ENCODE measurements at regions not wholly inside any gene's neighbourhood (a gene's known extent, or its start where the extent isn't known, plus 50 kb on each side); places are given as distances from the start of the nearest gene placed in this dataset.

DNA sequence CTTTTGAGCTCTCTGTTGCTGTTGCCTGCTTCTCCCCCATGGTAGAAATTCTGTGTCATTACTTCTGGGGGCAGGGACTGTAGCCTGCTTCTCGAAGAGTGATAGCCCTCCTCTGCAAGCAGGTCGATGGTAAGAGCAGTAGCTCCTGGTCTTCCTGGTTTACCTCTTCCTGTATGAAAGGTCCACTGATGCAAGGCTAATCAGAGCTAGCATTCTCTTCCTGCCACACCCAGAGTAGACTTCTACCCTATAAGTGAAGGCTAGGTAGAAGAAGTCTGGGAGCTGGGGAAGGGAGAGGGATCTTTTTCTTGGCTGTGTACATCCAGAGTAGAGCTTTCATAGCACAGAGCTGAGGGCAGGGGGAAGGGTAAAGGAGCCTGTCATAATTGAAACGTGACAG, 357.0 kb downstream of the SQOR start:
- TF ChIP-seq FOXP2 (optimal IDR thresholded peaks at IDR 0.05; ENCODE audit: borderline replicate concordance, extremely low read depth, extremely low read length, insufficient read depth): no peak
- no peak for TF ChIP-seq TAF1 (IDR thresholded peaks at IDR 0.05; ENCODE audit: borderline replicate concordance, insufficient read depth, low read length)
- TF ChIP-seq, protein P1, sequence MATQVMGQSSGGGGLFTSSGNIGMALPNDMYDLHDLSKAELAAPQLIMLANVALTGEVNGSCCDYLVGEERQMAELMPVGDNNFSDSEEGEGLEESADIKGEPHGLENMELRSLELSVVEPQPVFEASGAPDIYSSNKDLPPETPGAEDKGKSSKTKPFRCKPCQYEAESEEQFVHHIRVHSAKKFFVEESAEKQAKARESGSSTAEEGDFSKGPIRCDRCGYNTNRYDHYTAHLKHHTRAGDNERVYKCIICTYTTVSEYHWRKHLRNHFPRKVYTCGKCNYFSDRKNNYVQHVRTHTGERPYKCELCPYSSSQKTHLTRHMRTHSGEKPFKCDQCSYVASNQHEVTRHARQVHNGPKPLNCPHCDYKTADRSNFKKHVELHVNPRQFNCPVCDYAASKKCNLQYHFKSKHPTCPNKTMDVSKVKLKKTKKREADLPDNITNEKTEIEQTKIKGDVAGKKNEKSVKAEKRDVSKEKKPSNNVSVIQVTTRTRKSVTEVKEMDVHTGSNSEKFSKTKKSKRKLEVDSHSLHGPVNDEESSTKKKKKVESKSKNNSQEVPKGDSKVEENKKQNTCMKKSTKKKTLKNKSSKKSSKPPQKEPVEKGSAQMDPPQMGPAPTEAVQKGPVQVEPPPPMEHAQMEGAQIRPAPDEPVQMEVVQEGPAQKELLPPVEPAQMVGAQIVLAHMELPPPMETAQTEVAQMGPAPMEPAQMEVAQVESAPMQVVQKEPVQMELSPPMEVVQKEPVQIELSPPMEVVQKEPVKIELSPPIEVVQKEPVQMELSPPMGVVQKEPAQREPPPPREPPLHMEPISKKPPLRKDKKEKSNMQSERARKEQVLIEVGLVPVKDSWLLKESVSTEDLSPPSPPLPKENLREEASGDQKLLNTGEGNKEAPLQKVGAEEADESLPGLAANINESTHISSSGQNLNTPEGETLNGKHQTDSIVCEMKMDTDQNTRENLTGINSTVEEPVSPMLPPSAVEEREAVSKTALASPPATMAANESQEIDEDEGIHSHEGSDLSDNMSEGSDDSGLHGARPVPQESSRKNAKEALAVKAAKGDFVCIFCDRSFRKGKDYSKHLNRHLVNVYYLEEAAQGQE (IDR thresholded peaks at IDR 0.05; ENCODE audit: insufficient read depth in 1 of 2, low read depth in 2 of 2, low read length in 2 of 2): no peak
- TF ChIP-seq SIN3A (IDR thresholded peaks at IDR 0.05; ENCODE audit: borderline replicate concordance, insufficient read depth, low read length): no peak
- no peak for TF ChIP-seq POLR2AphosphoS5 (IDR thresholded peaks at IDR 0.05; ENCODE audit: low read depth, low read length)

DNA sequence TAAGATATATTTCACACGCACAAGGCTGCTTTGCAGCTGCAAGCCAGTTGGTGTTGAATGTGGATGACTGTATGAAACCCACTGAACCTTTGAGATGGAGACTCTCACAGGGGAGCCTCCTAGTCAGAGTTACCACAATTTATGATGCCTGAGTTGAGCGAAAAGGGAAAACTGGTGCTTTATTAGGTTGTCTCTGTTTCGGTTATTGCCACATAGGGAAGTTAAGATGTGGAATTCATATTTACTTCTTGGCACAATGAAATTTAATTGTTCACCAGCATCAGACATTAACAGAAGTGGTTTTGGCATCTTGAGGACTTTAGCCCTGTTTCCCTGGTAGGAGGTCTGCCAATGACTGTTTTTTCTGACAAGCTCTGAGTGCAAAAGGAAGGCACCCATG, 358.2 kb downstream of the SQOR start:
- TF ChIP-seq TAF1 (IDR thresholded peaks at IDR 0.05; ENCODE audit: borderline replicate concordance, insufficient read depth, low read length) (no peak), FOXP2 (optimal IDR thresholded peaks at IDR 0.05; ENCODE audit: borderline replicate concordance, extremely low read depth, extremely low read length, insufficient read depth) (no peak), SIN3A (IDR thresholded peaks at IDR 0.05; ENCODE audit: borderline replicate concordance, insufficient read depth, low read length) (no peak), POLR2AphosphoS5 (IDR thresholded peaks at IDR 0.05; ENCODE audit: low read depth, low read length) (no peak)
- TF ChIP-seq, protein P1 (IDR thresholded peaks at IDR 0.05; ENCODE audit: insufficient read depth in 1 of 2, low read depth in 2 of 2, low read length in 2 of 2): no peak

DNA sequence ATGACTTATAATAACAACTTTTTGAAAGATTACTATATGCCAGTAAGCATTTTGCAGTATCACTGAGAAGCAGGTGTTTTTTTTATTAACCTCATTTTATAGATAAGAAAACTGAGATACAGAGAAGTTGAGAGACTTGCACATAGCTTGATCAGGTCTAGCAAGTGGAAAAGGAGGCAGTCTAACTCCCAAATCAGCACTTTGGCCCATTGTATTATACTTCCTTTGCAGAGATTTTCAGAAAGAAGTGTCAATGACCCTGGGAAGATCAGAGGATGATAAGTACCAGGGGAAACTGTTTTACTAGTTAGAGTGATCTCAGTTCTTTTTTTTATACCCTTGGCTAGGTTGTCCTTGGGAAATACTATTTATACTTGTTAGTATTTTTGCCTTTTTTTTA, 358.7 kb downstream of the SQOR start:
- no peak for TF ChIP-seq SIN3A (IDR thresholded peaks at IDR 0.05; ENCODE audit: borderline replicate concordance, insufficient read depth, low read length)
- no peak for TF ChIP-seq POLR2AphosphoS5 (IDR thresholded peaks at IDR 0.05; ENCODE audit: low read depth, low read length)
- TF ChIP-seq FOXP2 (optimal IDR thresholded peaks at IDR 0.05; ENCODE audit: borderline replicate concordance, extremely low read depth, extremely low read length, insufficient read depth): no peak
- TF ChIP-seq, protein P1 (IDR thresholded peaks at IDR 0.05; ENCODE audit: insufficient read depth in 1 of 2, low read depth in 2 of 2, low read length in 2 of 2): no peak
- no peak for TF ChIP-seq TAF1 (IDR thresholded peaks at IDR 0.05; ENCODE audit: borderline replicate concordance, insufficient read depth, low read length)

DNA sequence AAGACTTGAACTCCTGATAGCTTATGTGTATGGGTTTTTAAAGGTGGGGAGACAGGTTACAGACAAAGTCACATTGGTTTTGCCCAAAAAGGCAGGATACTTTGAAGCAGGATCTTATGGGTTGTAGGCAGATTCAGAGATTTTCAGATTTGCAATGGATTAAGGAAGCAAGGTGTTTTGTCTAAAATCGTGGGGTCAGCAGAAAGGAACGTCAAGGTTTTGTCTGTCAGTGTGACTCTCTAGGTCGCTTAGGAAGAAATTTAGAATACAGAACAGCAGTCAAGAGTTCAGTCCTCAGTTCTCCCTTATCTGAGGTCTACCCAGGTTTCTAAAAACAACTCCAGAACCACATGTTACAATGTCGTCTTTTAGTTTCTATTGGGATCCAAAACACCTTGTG, 361.0 kb downstream of the SQOR start:
- no peak for TF ChIP-seq TAF1 (IDR thresholded peaks at IDR 0.05; ENCODE audit: borderline replicate concordance, insufficient read depth, low read length)
- no peak for TF ChIP-seq SIN3A (IDR thresholded peaks at IDR 0.05; ENCODE audit: borderline replicate concordance, insufficient read depth, low read length)
- TF ChIP-seq POLR2AphosphoS5 (IDR thresholded peaks at IDR 0.05; ENCODE audit: low read depth, low read length): no peak
- no peak for TF ChIP-seq FOXP2 (optimal IDR thresholded peaks at IDR 0.05; ENCODE audit: borderline replicate concordance, extremely low read depth, extremely low read length, insufficient read depth)
- TF ChIP-seq, protein P1 (IDR thresholded peaks at IDR 0.05; ENCODE audit: insufficient read depth in 1 of 2, low read depth in 2 of 2, low read length in 2 of 2): no peak

DNA sequence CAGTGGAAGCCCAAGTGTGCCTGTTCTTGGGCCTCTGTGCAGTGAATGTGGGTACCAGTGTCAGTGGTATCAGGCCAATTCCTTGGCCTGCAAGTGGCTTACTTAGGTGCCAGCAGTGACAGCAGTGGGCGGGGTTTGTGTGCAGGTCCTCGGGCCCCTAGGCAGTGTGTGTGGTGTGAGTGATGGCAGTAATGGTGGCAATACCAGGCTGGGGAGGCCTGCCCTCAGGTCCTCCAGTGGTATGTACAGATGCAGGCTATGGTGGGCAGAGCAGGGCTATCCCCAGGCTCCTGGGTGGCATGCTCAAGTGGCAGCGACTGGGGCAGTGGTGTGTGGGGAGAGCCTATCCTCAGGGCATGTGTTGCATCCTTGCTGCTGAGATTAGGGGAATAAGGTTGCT, 379.7 kb downstream of the SQOR start:
- TF ChIP-seq POLR2AphosphoS5 (IDR thresholded peaks at IDR 0.05; ENCODE audit: low read depth, low read length) (no peak), FOXP2 (optimal IDR thresholded peaks at IDR 0.05; ENCODE audit: borderline replicate concordance, extremely low read depth, extremely low read length, insufficient read depth) (no peak)
